ENCODE measurements at regions not wholly inside any gene's neighbourhood (a gene's known extent, or its start where the extent isn't known, plus 50 kb on each side); places are given as distances from the start of the nearest gene placed in this dataset.

GRCh38 chr4:149965206-149965605 lies 113.0 kb upstream of the DCLK2 start:
- Mint-ChIP-seq H3K27ac (ENCODE audit: unreplicated experiment) (no peak overlapping the region), H3K27me3 (ENCODE audit: low read depth) (no peaks in the 10 kb centered on the region), H3K36me3 (ENCODE audit: low read depth) (no peaks in the 10 kb centered on the region), H3K4me3 (ENCODE audit: unreplicated experiment) (no peak overlapping the region), H3K9me3 (ENCODE audit: low read depth) (no peaks in the 10 kb centered on the region), H3K4me1 (ENCODE audit: low read depth) (peaks cover 7% of the 10 kb centered on the region)
- TF ChIP-seq CTCF (IDR thresholded peaks at IDR 0.05): no peak
- DNase-seq (ENCODE audit: low spot score): no peak

GRCh38 chr4:149972407-149972806 lies 105.8 kb upstream of the DCLK2 start:
- H3K27ac Mint-ChIP-seq (ENCODE audit: unreplicated experiment): no peak overlapping the region
- DNase-seq (ENCODE audit: low spot score): no peak
- H3K4me3 Mint-ChIP-seq (ENCODE audit: unreplicated experiment): no peak overlapping the region
- peaks cover 3% of the 10 kb centered on the region for H3K9me3 Mint-ChIP-seq (ENCODE audit: low read depth)
- no peaks in the 10 kb centered on the region for H3K4me1 Mint-ChIP-seq (ENCODE audit: low read depth)
- H3K27me3 Mint-ChIP-seq (ENCODE audit: low read depth): no peaks in the 10 kb centered on the region
- TF ChIP-seq CTCF (IDR thresholded peaks at IDR 0.05): no peak
- H3K36me3 Mint-ChIP-seq (ENCODE audit: low read depth): no peaks in the 10 kb centered on the region

GRCh38 chr4:149973181-149973580 lies 105.1 kb upstream of the DCLK2 start:
- peaks cover 3% of the 10 kb centered on the region for H3K9me3 Mint-ChIP-seq (ENCODE audit: low read depth)
- no peak for DNase-seq (ENCODE audit: low spot score)
- H3K27me3 Mint-ChIP-seq (ENCODE audit: low read depth): no peaks in the 10 kb centered on the region
- no peak overlapping the region for H3K27ac Mint-ChIP-seq (ENCODE audit: unreplicated experiment)
- TF ChIP-seq CTCF (IDR thresholded peaks at IDR 0.05): no peak
- no peaks in the 10 kb centered on the region for H3K4me1 Mint-ChIP-seq (ENCODE audit: low read depth)
- H3K4me3 Mint-ChIP-seq (ENCODE audit: unreplicated experiment): no peak overlapping the region
- no peaks in the 10 kb centered on the region for H3K36me3 Mint-ChIP-seq (ENCODE audit: low read depth)

- no peaks in the 10 kb centered on the region for H3K27me3 Mint-ChIP-seq (ENCODE audit: low read depth)
- peaks cover 3% of the 10 kb centered on the region for H3K9me3 Mint-ChIP-seq (ENCODE audit: low read depth)
- no peak for DNase-seq (ENCODE audit: low spot score)
- no peak overlapping the region for H3K27ac Mint-ChIP-seq (ENCODE audit: unreplicated experiment)
- H3K36me3 Mint-ChIP-seq (ENCODE audit: low read depth): no peaks in the 10 kb centered on the region
- no peak for TF ChIP-seq CTCF (IDR thresholded peaks at IDR 0.05)
- H3K4me3 Mint-ChIP-seq (ENCODE audit: unreplicated experiment): no peak overlapping the region
- no peaks in the 10 kb centered on the region for H3K4me1 Mint-ChIP-seq (ENCODE audit: low read depth)
Measured at GRCh38 chr4:149975172-149975571, 103.1 kb upstream of the DCLK2 start.

- H3K36me3 Mint-ChIP-seq (ENCODE audit: low read depth): no peaks in the 10 kb centered on the region
- no peaks in the 10 kb centered on the region for H3K27me3 Mint-ChIP-seq (ENCODE audit: low read depth)
- DNase-seq (ENCODE audit: low spot score): no peak
- no peak overlapping the region for H3K27ac Mint-ChIP-seq (ENCODE audit: unreplicated experiment)
- H3K4me1 Mint-ChIP-seq (ENCODE audit: low read depth): peaks cover 6% of the 10 kb centered on the region
- TF ChIP-seq CTCF (IDR thresholded peaks at IDR 0.05): no peak
- H3K4me3 Mint-ChIP-seq (ENCODE audit: unreplicated experiment): no peak overlapping the region
- peaks cover 3% of the 10 kb centered on the region for H3K9me3 Mint-ChIP-seq (ENCODE audit: low read depth)
Measured at GRCh38 chr4:149980121-149980682, 98.0 kb upstream of the DCLK2 start.
